ENCODE measurements at regions not wholly inside any gene's neighbourhood (a gene's known extent, or its start where the extent isn't known, plus 50 kb on each side); places are given as distances from the start of the nearest gene placed in this dataset.

DNA sequence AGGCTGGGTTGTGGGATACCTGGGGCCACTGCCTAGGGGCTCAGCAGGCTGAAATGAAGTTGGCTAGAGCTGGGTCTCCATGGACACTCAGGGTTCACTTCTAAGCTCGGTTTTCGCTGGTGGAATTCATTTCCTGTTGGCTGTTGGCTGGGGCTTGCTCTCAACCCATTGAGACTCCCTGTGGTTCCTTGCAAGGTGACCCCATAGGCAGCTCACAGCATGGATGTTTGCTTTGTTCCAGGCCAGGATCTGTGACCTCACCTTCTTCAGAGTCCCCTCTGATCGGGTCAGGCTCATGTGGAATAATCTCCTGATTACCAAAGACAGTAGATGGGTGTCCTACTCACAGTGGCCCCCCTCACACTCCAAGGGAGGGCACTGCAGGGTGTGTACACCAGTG lies 229.3 kb downstream of the QKI start:
- DNase-seq (ENCODE audit: low spot score), result no peak
- ATAC-seq (ENCODE audit: low FRiP score), result no peak
- TF ChIP-seq CTCF (IDR thresholded peaks at IDR 0.05), result no peak

DNA sequence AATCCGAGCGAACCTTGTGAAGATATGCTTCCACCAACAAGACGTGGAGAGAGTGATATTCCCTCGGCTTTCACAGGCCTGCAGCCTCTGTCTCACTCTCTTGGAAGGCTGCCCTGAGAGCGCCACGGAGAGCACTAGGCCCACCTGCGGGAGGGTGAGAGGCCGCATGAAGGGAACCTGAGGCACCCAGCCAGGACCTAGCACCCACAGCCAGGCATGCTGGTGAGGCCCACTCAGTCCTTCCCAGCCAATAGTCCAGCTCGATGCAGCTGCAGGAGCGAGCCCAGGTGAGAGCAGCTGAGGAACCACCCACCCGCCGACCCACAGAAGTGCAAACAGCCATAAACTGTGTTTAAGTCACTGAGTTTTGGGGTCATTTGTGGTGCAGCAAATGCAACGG lies 227.2 kb downstream of the QKI start:
- no peak for ATAC-seq (ENCODE audit: low FRiP score)
- TF ChIP-seq CTCF (IDR thresholded peaks at IDR 0.05), result no peak
- DNase-seq (ENCODE audit: low spot score), result no peak

DNA sequence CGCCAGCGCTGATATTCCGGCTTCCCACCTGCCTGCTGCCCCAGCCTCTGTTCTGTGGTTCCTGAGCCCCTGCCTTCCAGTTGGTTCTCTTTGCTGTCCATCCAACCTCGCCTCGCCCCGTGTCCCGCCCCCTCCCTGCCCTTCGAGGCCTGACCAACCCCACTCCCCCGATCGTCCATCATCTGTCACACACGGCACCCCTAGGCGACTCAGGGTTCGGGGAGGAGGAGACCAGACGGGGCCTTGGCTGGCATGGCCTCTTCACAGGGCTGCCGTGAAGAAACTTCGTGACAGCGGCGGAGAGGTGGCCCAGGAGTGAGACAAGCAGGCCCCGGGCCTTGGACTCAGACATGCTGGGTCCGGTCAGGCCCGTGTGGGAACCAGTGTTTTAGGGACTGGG lies 226.1 kb downstream of the QKI start:
- ATAC-seq (ENCODE audit: low FRiP score) (no peak), DNase-seq (ENCODE audit: low spot score) (no peak)
- no peak for TF ChIP-seq CTCF (IDR thresholded peaks at IDR 0.05)

- ATAC-seq (ENCODE audit: low FRiP score), result no peak
- TF ChIP-seq CTCF (IDR thresholded peaks at IDR 0.05), result no peak
- DNase-seq (ENCODE audit: low spot score), result no peak
These were observed 223.0 kb downstream of the QKI start for GRCh38 chr6:163637524-163637923.

DNA sequence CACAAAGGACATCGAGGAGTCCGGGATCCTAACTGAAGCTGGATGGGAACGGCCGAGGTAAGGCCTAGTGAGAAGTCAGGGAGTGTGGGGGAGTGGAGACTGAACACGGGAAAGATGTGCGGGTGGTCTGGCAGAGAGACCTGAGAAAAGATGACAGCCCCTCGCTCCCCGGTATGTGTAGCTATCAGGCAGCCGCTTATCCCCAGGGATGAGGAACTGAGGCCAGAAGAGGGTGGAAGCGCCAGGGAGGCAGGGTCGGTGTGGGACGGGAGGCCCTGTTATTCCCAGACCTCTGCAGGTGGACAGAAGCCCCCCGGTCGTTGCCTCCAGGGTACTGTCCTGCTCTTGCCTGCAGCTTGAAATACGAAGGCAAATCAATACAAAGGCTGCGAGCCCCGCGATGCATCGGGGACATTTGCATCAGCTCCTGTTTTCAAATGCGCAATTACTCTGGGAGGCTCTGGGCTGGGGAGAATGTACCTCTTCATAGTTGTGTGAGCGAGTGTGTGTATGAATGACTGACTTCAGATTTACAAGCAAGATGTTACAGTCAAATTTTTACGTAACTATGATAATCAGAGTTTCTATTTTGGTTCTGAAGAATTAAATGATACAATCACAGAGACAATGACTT lies 221.3 kb downstream of the QKI start:
- no peak for TF ChIP-seq CTCF (IDR thresholded peaks at IDR 0.05)
- ATAC-seq (ENCODE audit: low FRiP score) (no peak), DNase-seq (ENCODE audit: low spot score) (no peak)

- TF ChIP-seq CTCF (IDR thresholded peaks at IDR 0.05), result no peak
- ATAC-seq (ENCODE audit: low FRiP score) (no peak), DNase-seq (ENCODE audit: low spot score) (no peak)
These were observed 220.8 kb downstream of the QKI start for GRCh38 chr6:163635315-163635714.
